Neural cell (in vitro differentiated cells): ENCODE measurements at regions not wholly inside any gene's neighbourhood (a gene's known extent, or its start where the extent isn't known, plus 50 kb on each side); places are given as distances from the start of the nearest gene placed in this dataset.

Experiments
- H2AFZ ChIP-seq: fragments of 200-600, 300-800 bp; sonication (generic), shearing (Covaris generic); 2 replicates; pipeline ENCODE4 v1.6.0; 2014; ENCODE audit warnings: low read depth, mild to moderate bottlenecking, antibody characterized with exemption, low read length, moderate library complexity
- H3F3A ChIP-seq: fragments of 200-600 bp; shearing (Covaris generic); 2 replicates; pipeline ENCODE4 v1.6.1; 2016; ENCODE audit warnings: mild to moderate bottlenecking, moderate library complexity, mixed read lengths, antibody characterized with exemption, low read length; ENCODE audit not compliant: insufficient read depth, poor library complexity, severe bottlenecking
- H3K27ac ChIP-seq: fragments of 200-600, 300-800 bp; sonication (generic), shearing (Covaris generic); 2 replicates; pipeline ENCODE4 v1.5.1; 2014; ENCODE audit warnings: mild to moderate bottlenecking, low read length, moderate library complexity
- H3K27me3 ChIP-seq: fragments of 300-800, 200-600 bp; sonication (generic), shearing (Covaris generic); 2 replicates; pipeline ENCODE4 v1.6.0; 2014; ENCODE audit warnings: mild to moderate bottlenecking, low read depth, low read length, moderate library complexity; ENCODE audit not compliant: insufficient read depth
- H3K36me3 ChIP-seq: fragments of 300-800, 200-600 bp; sonication (generic), shearing (Covaris generic); 2 replicates; pipeline ENCODE4 v1.5.1; 2014; ENCODE audit warnings: mild to moderate bottlenecking, antibody characterized with exemption, low read length, moderate library complexity; ENCODE audit not compliant: insufficient read depth
- H3K4me2 ChIP-seq: fragments of 300-800, 200-600 bp; sonication (generic), shearing (Covaris generic); 2 replicates; pipeline ENCODE4 v1.6.0; 2014; ENCODE audit warnings: mild to moderate bottlenecking, low read length
- H3K4me3 ChIP-seq: fragments of 300-800, 200-600 bp; sonication (generic), shearing (Covaris generic); 2 replicates; pipeline ENCODE4 v1.5.1; 2014; ENCODE audit warnings: mild to moderate bottlenecking, low read length, moderate library complexity
- H3K79me2 ChIP-seq: fragments of 200-600 bp; shearing (Covaris generic); replicated peaks from 2 replicates; pipeline ENCODE4 v1.6.0; 2014; ENCODE audit warnings: mild to moderate bottlenecking, low read length, moderate library complexity; ENCODE audit not compliant: insufficient read depth
- H3K9ac ChIP-seq: fragments of 300-800, 200-600 bp; sonication (generic), shearing (Covaris generic); 2 replicates; pipeline ENCODE4 v1.6.1; 2016; ENCODE audit warnings: mild to moderate bottlenecking, low read length, mixed read lengths
- H3K9me2 ChIP-seq: fragments of 200-600 bp; shearing (Covaris generic); 2 replicates; pipeline ENCODE4 v1.6.1; 2016; ENCODE audit warnings: mild to moderate bottlenecking, low read length, mixed read lengths; ENCODE audit not compliant: insufficient read depth
- H3K9me3 ChIP-seq: fragments of 200-600, 300-800 bp; sonication (generic), shearing (Covaris generic); 2 replicates; pipeline ENCODE4 v1.6.1; 2016; ENCODE audit warnings: mild to moderate bottlenecking, mixed run types, low read length, moderate library complexity, mixed read lengths
- H4K20me1 ChIP-seq: fragments of 200-600 bp; shearing (Covaris generic); 2 replicates; pipeline ENCODE4 v1.6.1; 2016; ENCODE audit warnings: mild to moderate bottlenecking, mixed run types; ENCODE audit not compliant: insufficient read depth
- EP300 ChIP-seq: fragments of 450-650 bp; conservative IDR thresholded peaks from 2 replicates; pipeline ENCODE4 v1.6.1; 2014; ENCODE audit warnings: antibody characterized with exemption, mild to moderate bottlenecking, moderate library complexity; ENCODE audit not compliant: poor library complexity, severe bottlenecking
- EZH2 ChIP-seq: fragments of 200-600, 300-800 bp; shearing (Covaris generic), sonication (generic); IDR thresholded peaks from 2 replicates; pipeline ENCODE4 v1.6.1; 2014; ENCODE audit warnings: antibody characterized with exemption, low read length, borderline replicate concordance, mild to moderate bottlenecking; ENCODE audit not compliant: insufficient read depth, poor library complexity, severe bottlenecking
- MXI1 ChIP-seq: fragments of 450-650 bp; conservative IDR thresholded peaks from 2 replicates; pipeline ENCODE4 v1.6.1; 2014; ENCODE audit warnings: antibody characterized with exemption, mild to moderate bottlenecking; ENCODE audit not compliant: poor library complexity, severe bottlenecking
- POLR2AphosphoS5 ChIP-seq: IDR thresholded peaks from 2 replicates; pipeline ENCODE4 v1.6.1; 2012
- RAD21 ChIP-seq: fragments of 450-650 bp; conservative IDR thresholded peaks from 2 replicates; pipeline ENCODE4 v1.6.1; 2014; ENCODE audit warnings: antibody characterized with exemption, mild to moderate bottlenecking, moderate library complexity
- REST ChIP-seq: IDR thresholded peaks from 2 replicates; pipeline ENCODE4 v1.6.1; 2012; ENCODE audit warnings: borderline replicate concordance
- SMC3 ChIP-seq: fragments of 450-650 bp; conservative IDR thresholded peaks from 2 replicates; pipeline ENCODE4 v1.6.1; 2014; ENCODE audit warnings: antibody characterized with exemption, mild to moderate bottlenecking, moderate library complexity; ENCODE audit not compliant: poor library complexity
- TAF1 ChIP-seq: IDR thresholded peaks from 2 replicates; pipeline ENCODE4 v1.6.1; 2012; ENCODE audit warnings: low read depth
- TF ChIP-seq, protein P1 (sequence below): fragments of 450-650 bp; IDR thresholded peaks from 2 replicates; pipeline ENCODE4 v1.5.1; 2014; ENCODE audit warnings: antibody characterized with exemption, mild to moderate bottlenecking, moderate library complexity; ENCODE audit not compliant: poor library complexity, severe bottlenecking

DNA sequence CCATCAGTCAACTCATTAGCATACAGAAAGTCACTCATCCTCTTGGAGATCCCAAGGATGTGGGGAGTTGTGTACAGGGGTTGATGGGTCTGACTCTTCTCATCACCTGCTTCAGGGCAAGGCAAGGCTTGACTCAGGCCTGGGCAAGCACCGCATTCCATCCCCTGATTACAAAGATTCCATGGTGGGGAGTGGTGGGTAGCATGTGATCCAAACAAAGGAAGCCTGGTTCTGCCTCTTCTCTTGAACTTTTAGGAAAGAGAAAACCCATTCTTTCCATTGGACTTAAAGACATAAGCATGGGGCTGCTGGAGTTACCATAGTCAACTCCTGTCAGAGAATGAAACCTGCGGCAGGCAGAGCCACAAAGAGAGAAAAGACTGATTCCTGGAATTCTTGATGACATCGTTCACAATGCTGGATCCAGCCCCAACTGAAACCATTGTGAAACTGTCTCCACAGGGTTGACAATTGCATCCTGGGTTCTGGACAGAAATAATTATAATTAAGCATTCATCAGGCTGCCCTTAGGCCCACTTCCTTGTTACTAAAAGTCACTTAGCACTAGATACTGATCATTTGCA lies 235.8 kb upstream of the KCNG1 start:
- H2AFZ ChIP-seq: no peak overlapping the region
- no peaks in the 10 kb centered on the region for H3K9me3 ChIP-seq
- no peak overlapping the region for H3K4me3 ChIP-seq
- H4K20me1 ChIP-seq: no peaks in the 10 kb centered on the region
- no peaks in the 10 kb centered on the region for H3K27me3 ChIP-seq
- H3K9ac ChIP-seq: no peak overlapping the region
- H3K27ac ChIP-seq: no peak overlapping the region
- H3K36me3 ChIP-seq: no peaks in the 10 kb centered on the region
- H3K4me2 ChIP-seq: no peak overlapping the region
- TF ChIP-seq REST (no peak), POLR2AphosphoS5 (no peak), RAD21 (no peak), SMC3 (no peak), EP300 (no peak), MXI1 (no peak), EZH2 (no peak), TAF1 (no peak)
- TF ChIP-seq, protein P1, sequence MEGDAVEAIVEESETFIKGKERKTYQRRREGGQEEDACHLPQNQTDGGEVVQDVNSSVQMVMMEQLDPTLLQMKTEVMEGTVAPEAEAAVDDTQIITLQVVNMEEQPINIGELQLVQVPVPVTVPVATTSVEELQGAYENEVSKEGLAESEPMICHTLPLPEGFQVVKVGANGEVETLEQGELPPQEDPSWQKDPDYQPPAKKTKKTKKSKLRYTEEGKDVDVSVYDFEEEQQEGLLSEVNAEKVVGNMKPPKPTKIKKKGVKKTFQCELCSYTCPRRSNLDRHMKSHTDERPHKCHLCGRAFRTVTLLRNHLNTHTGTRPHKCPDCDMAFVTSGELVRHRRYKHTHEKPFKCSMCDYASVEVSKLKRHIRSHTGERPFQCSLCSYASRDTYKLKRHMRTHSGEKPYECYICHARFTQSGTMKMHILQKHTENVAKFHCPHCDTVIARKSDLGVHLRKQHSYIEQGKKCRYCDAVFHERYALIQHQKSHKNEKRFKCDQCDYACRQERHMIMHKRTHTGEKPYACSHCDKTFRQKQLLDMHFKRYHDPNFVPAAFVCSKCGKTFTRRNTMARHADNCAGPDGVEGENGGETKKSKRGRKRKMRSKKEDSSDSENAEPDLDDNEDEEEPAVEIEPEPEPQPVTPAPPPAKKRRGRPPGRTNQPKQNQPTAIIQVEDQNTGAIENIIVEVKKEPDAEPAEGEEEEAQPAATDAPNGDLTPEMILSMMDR: no peak
- no peaks in the 10 kb centered on the region for H3K9me2 ChIP-seq
- no peaks in the 10 kb centered on the region for H3F3A ChIP-seq
- no peaks in the 10 kb centered on the region for H3K79me2 ChIP-seq

DNA sequence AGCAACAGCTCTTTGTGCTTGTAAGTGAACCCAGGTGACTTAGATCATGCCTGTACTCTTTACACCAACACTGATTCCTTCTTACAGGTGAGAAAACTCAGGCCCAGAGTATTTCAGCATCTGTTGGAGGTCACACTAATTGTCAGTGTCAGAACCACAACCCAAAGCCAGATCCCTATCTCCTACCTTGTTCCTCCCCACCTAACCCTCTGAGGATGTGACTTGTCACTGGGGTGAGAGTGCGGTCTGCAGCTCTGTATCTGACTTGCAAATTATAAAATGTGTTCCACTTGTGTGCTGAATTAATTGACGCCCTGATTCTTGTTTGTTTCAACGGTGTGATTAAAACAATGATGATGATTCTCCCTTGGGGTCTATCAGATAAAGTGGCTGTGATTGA lies 232.5 kb upstream of the KCNG1 start:
- Histone ChIP-seq H3K9ac (no peak overlapping the region), H3K27ac (no peak overlapping the region), H3K79me2 (no peaks in the 10 kb centered on the region), H4K20me1 (no peaks in the 10 kb centered on the region), H2AFZ (no peak overlapping the region), H3K27me3 (no peaks in the 10 kb centered on the region), H3K9me2 (no peaks in the 10 kb centered on the region), H3K36me3 (no peaks in the 10 kb centered on the region), H3K4me2 (no peak overlapping the region), H3K9me3 (no peaks in the 10 kb centered on the region), H3F3A (no peaks in the 10 kb centered on the region), H3K4me3 (no peak overlapping the region)
- TF ChIP-seq EZH2 (no peak), MXI1 (no peak), TAF1 (no peak), SMC3 (no peak), POLR2AphosphoS5 (no peak), REST (no peak), EP300 (no peak), RAD21 (no peak)
- TF ChIP-seq, protein P1: no peak
